ENCODE measurements at regions not wholly inside any gene's neighbourhood (a gene's known extent, or its start where the extent isn't known, plus 50 kb on each side); places are given as distances from the start of the nearest gene placed in this dataset.

DNA sequence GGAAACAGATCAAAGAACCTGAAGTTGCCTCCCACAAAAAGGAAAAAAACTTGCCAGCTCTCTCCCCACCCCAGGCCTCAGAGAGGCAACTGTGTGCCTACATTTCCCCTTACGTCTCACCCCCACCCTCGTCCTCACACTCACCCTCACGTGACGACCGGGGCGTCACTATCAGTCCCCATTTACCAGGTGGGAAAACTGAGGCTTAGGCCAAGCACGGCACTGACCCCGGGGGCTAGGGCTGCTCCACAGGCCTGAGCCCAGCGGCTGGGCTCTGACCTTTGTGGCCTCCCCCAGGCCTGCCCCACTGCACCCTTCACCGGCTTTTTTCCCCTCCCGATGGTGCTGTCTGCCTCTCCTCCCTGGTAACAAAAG is 51.5 kb upstream of the RUNX3 start:
- TF ChIP-seq, protein P1, sequence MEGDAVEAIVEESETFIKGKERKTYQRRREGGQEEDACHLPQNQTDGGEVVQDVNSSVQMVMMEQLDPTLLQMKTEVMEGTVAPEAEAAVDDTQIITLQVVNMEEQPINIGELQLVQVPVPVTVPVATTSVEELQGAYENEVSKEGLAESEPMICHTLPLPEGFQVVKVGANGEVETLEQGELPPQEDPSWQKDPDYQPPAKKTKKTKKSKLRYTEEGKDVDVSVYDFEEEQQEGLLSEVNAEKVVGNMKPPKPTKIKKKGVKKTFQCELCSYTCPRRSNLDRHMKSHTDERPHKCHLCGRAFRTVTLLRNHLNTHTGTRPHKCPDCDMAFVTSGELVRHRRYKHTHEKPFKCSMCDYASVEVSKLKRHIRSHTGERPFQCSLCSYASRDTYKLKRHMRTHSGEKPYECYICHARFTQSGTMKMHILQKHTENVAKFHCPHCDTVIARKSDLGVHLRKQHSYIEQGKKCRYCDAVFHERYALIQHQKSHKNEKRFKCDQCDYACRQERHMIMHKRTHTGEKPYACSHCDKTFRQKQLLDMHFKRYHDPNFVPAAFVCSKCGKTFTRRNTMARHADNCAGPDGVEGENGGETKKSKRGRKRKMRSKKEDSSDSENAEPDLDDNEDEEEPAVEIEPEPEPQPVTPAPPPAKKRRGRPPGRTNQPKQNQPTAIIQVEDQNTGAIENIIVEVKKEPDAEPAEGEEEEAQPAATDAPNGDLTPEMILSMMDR (IDR thresholded peaks at IDR 0.05) = no peak
- no peak for TF ChIP-seq POLR2A (IDR thresholded peaks at IDR 0.05)
